ENCODE measurements at regions not wholly inside any gene's neighbourhood (a gene's known extent, or its start where the extent isn't known, plus 50 kb on each side); places are given as distances from the start of the nearest gene placed in this dataset.

GRCh38 chr3:66554178-66554577 is 53.4 kb upstream of the LRIG1 start:
- SMC1A ChIA-PET (ENCODE audit: uncharacterized antibody, unreplicated experiment) = no interaction called here
- Histone ChIP-seq H3K79me2 (ENCODE audit: control insufficient read depth, insufficient read depth, low read length) (no peaks in the 10 kb centered on the region), H3K9me3 (replicated peaks; ENCODE audit: control insufficient read depth, insufficient read depth, low read length) (no peaks in the 10 kb centered on the region), H2AFZ (ENCODE audit: control insufficient read depth, low read depth, low read length) (no peak overlapping the region), H3K9ac (ENCODE audit: control insufficient read depth, insufficient read depth, low read length) (no peak overlapping the region), H4K20me1 (ENCODE audit: control insufficient read depth, insufficient read depth) (no peaks in the 10 kb centered on the region), H3K4me3 (no peak overlapping the region), H3K4me2 (ENCODE audit: control insufficient read depth, insufficient read depth) (no peak overlapping the region), H3K4me1 (ENCODE audit: control insufficient read depth, insufficient read depth, low read length) (no peaks in the 10 kb centered on the region), H3K36me3 (ENCODE audit: control insufficient read depth in 2 of 2, insufficient read depth in 2 of 2, low read length in 1 of 2) (no peaks in the 10 kb centered on the region), H3K27ac (ENCODE audit: control insufficient read depth, insufficient read depth) (no peak overlapping the region), H3K27me3 (replicated peaks in 1 of 2; ENCODE audit: control insufficient read depth in 2 of 2, insufficient read depth in 2 of 2, low read length in 1 of 2) (no peaks in the 10 kb centered on the region)
- TF ChIP-seq ZNF384 (IDR thresholded peaks at IDR 0.05; ENCODE audit: borderline replicate concordance, low read depth, low read length) = no peak
- no peak for TF ChIP-seq USF1 (IDR thresholded peaks at IDR 0.05; ENCODE audit: borderline replicate concordance, extremely low read length, insufficient read depth, low read depth, low read length)
- TF ChIP-seq, protein P1, sequence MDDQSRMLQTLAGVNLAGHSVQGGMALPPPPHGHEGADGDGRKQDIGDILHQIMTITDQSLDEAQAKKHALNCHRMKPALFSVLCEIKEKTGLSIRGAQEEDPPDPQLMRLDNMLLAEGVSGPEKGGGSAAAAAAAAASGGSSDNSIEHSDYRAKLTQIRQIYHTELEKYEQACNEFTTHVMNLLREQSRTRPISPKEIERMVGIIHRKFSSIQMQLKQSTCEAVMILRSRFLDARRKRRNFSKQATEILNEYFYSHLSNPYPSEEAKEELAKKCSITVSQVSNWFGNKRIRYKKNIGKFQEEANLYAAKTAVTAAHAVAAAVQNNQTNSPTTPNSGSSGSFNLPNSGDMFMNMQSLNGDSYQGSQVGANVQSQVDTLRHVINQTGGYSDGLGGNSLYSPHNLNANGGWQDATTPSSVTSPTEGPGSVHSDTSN (IDR thresholded peaks at IDR 0.05; ENCODE audit: insufficient replicate concordance, low read depth, low read length) = no peak
- TF ChIP-seq KAT2A (conservative IDR thresholded peaks at IDR 0.05; ENCODE audit: control insufficient read depth, low read depth, low read length) = no peak
- no peak for TF ChIP-seq NFXL1 (IDR thresholded peaks at IDR 0.05; ENCODE audit: borderline replicate concordance)
- TF ChIP-seq CREM (IDR thresholded peaks at IDR 0.05; ENCODE audit: low read depth) = no peak
- no peak for TF ChIP-seq NR2C1 (IDR thresholded peaks at IDR 0.05)
- no peak for TF ChIP-seq HDAC6 (IDR thresholded peaks at IDR 0.05; ENCODE audit: unreplicated experiment)
- no peak for TF ChIP-seq SREBF2 (IDR thresholded peaks at IDR 0.05; ENCODE audit: low read length)
- intact Hi-C loops (cut with micrococcal nuclease; ENCODE audit: unreplicated experiment) = no loop called here
- CTCF ChIA-PET = interaction anchor here (1.4 kb wide), 1 partner anchor 146 kb away, joined by 5 read pairs; no protein-coding TSS in a partner anchor
- no peak for FAIRE-seq
- POLR2A ChIA-PET = no interaction called here
- no peak for ATAC-seq
- no peak for DNase-seq (ENCODE audit: low read depth, low spot score)
- 50% methylated on average over 1 of the region's 1 CpG for WGBS (ENCODE audit: insufficient coverage, insufficient replicate concordance, low lambda C conversion rate, missing lambda C conversion rate)
- BruUV-seq (replicated peaks) = no TSS peak
- in situ Hi-C loops (cut with MboI) = no loop called here
- RAD21 ChIA-PET (ENCODE audit: unreplicated experiment) = no interaction called here

All from GM12878 (cell line).